ENCODE measurements at regions not wholly inside any gene's neighbourhood (a gene's known extent, or its start where the extent isn't known, plus 50 kb on each side); places are given as distances from the start of the nearest gene placed in this dataset.

DNA sequence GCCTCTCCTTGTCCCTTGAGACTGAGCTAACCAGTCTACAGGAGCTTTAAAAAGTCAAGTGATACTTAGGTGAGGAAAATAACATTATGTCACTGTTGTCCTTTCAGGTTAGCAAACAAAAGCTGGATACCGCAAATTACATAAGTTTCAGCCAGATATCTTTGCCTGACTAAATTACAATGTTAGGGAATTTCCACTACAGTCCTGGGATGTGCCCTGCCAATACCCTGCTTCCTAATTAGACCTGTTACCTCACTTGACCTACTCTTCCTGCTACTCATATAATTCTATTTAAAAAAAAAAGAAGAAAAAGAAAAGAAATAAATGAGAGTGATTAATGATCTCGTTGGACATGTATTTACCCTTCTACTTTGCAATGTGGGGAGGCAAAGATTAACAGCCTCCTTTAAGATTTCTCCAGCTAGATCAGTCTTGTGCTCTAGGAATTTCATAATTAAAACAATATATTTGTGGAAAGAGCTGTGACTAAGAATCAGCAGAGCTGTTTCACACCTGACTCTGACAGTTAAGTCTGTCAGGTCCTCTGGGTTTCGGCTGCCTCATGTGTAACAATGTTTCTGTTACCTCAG is 318.9 kb downstream of the HDGFL1 start:
- peak; percentile 35 for DNase-seq

DNA sequence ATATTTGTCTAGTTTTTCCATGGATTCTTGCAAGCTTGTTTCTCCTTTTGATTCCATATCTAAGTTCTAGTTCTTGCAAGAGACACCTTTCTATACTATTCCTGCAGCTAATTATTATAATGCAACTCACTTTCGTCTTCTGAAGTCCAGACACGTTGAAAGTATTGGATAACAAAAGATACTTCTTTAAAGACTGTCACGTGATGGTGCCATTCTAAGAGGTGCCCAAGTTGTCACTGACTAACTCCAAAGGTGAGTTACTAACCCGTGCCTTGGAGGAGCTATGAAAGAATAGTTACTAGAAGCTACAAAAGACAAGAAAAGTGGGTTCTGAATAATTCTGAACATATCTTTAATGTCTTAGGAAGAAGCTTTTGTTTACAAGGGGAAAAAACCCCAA is 322.6 kb downstream of the HDGFL1 start:
- DNase-seq: no peak

DNA sequence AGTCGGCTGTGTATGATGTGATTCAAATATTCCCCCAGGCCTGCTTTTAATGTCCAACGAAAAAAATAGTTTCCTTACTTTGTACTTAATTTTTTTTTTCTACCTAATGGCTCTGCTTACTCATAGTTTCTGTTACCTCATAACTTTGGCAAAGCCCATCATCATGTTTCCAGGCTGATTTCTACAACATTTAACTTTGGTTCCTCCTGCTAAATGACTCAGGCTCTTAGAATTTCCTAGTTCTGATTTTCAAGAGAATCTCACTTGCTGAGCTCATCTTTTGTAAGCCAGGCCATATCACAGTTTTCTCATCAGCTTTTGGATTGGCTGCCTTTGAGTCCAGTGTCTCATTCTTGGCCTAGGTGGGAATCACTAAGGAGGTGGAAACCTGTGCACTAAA is 323.1 kb downstream of the HDGFL1 start:
- DNase-seq: no peak

DNA sequence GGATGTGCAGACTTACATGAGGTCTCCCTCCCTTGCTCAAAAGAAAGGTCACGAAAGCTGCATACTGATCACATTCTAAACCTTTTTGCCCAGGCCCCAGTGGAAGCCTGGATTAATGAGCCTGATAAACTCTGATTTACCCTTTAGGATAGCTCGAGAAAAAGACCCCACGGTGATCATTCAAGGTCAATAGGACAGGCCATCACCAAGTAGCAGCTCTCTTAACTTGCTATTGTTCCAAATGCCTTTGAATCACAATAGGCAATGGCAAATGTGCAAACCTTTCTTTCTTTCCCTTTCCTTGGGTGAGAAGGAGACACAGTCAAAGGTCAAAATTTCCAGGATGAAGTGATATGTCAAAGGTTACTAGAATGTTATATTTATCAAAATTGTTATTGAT is 327.3 kb downstream of the HDGFL1 start:
- DNase-seq: no peak

DNA sequence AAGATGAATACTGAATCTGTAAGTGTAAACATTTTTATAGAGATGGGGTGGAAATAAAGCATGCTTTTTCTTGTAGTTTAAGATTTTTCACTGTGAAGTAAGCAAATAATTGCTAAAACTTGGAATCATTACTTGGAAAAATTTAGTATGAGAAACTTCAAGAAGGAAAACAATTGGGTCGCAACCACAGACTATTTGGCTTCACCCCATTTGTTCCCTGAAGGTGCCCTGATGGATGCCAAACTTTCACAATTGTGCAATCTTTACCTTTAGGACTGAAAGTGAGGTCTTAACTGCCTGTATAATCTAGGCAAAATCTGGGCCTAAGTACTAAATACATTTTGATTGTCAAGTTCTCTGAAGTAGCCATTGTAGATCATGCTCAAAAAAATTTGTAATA is 330.1 kb downstream of the HDGFL1 start:
- no peak for DNase-seq

DNA sequence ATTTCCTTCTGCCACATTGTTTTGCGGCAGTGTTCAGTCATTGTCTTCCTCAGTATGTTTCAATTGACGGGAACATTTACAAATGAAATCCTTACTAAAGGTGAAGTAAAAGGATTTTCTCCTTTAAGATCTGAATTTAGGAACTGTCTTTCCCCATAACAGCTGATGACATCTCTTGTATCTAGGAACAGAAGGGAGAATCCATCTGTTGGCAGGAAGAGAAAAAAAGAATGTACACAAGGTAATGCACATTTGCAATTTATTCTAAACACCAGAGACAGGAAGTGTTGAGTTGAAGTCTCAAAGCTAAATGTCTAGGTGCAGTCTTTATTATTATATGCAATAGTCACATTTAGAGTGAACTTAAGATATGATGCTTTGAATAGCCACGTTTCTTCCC is 334.5 kb downstream of the HDGFL1 start:
- DNase-seq: no peak

DNA sequence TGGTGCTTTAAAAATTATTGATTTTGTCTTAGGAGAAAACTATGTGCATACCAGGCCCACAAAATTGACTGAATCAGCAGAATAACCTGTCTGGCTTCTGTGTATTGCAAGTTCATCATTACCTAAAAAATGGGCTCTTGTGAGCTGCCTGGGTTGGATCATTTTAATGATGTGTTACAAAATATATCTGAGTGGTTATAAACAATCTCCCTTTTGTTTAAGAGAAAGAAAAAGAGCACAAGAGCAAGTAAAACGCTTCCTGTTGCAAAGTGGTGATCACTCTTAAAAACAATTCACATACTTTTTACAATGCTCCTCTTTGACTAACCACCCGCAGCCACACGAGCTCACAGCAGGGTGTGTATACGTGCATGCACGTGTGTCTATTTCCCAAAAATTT is 335.1 kb downstream of the HDGFL1 start:
- no peak for DNase-seq

DNA sequence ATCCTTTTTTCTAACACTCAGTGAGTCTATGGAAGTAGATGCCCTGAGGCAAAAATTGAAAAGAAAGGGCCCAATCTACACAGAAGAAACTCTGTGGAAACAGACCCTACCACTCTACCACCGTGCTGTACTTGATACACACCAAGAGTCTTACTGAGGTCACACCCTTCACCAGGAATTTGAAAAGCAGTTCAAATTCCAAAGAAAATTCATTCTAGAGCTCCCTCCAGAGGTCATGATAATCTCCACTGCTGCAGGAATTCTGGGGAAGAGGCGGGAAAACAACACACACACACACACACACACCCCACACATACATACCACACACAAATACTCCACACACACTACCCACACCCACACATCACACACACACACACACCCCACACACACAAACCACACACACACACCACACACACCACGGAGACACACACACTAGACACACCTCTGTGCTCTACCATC is 336.8 kb downstream of the HDGFL1 start:
- no peak for DNase-seq

DNA sequence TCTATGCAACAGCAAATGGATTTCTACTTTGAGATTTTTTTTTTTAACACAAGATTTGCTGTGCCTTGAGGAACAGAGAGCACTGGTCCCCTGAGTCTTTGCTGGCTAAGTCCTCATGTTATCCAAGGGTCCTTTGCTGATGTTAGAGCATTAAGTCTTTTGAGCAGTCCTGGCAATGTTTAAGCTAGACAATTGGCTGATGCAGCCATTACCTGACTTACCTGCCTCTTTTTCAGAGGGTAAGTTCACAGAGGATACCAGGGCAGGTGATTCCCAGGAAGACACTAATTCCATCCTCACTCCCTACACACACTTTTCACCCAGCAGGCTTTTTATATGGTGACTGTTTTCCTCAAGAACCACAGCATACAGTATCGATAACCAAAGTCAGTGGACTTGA is 337.7 kb downstream of the HDGFL1 start:
- no peak for DNase-seq

DNA sequence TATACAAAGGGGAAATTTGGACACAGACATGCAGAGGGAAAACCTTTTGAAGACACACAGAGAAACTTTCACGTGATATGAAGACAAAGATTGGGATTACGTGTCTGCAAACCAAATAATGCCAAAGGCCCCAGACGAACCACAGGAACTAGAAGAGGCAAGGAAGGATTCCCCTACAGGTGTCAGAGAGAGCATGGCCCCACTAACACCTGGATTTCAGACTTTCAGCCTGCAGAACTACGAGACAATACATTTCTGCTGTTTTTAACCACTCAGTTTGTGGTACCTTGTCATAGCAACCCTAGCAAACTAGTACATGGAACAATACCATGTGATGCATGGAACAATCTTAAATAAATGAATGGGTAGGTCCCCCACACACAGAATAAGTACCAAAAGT is 341.0 kb downstream of the HDGFL1 start:
- no peak for DNase-seq

DNA sequence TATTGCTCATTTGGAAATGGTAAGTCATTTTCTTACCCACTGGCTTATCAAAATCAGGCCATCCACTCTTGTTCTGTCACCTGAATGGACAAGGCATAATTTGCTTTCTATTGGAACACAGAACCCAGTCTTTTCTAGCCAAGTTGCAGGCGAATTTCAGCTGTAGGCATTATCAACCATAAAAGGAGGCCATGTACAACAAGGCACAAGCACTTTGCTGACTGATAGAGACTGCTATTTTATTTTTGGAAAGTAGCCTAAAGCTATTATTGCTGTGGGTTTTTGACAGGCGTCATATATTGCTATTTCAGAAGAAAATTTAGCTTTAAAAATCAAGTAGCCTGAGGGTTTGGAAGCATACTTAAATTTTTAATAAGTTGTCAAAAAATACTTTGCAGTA is 344.2 kb downstream of the HDGFL1 start:
- DNase-seq: no peak

DNA sequence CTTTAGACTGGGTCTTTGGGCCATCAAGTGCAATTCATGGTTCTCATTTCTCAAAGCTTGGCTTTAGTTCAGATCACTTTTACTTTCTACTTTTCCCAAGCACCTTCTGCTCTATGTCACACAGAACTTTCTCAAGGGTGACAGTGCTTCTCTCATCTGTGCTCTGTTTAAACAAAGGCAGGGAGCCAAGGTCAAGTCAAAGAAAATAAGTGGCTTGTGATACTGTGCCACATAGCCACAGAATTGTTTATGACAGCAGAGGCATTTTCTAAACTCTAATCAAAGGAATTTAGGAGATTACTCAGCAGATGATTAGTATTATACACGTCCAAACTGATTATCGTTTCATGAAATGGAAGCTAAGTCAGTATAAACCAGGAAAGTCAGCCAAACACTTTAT is 348.0 kb downstream of the HDGFL1 start:
- DNase-seq: no peak

DNA sequence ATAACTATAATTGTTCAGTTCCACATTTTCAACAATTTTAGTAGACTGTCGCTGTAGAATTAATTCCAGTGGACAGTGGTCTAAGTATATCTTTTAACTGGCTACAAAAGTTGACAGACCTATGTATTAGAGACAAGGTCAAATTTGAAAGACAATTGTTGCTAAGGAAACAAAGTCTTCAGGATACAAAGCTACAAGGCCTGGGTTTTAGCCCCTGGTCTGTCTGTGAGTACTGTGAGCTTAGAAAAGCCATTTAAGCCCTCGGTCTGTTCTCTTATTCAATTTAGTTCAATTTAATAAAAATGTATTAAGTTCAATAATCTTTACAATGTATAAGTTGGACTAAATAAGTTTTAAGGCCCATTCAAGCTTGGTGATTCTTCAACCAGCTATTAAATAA is 352.5 kb downstream of the HDGFL1 start:
- no peak for DNase-seq

DNA sequence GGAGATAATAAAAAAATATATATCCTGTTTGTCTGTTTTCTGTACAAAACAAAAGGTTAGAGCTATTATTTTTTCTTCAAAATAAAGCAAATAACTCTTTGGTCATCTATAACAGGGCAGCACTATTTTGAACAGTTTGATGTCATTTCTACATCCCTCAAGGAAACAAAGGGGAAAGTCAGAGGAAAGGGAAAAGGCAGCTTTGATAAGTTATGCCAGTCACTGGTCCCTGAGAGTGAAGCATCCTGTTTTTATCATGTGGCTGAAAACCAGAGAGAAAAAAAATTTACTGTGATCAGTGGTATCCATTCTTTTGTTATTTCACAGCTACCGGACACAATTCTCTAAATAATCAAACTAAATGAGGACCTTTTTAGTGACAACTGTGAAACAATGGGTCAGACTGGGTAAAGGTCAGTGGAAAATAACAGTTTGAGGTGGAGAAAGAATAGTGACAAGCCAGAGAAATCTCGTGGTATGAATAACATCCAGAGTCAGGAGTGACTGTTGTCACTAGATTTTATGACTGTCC is 356.0 kb downstream of the HDGFL1 start:
- no peak for DNase-seq

DNA sequence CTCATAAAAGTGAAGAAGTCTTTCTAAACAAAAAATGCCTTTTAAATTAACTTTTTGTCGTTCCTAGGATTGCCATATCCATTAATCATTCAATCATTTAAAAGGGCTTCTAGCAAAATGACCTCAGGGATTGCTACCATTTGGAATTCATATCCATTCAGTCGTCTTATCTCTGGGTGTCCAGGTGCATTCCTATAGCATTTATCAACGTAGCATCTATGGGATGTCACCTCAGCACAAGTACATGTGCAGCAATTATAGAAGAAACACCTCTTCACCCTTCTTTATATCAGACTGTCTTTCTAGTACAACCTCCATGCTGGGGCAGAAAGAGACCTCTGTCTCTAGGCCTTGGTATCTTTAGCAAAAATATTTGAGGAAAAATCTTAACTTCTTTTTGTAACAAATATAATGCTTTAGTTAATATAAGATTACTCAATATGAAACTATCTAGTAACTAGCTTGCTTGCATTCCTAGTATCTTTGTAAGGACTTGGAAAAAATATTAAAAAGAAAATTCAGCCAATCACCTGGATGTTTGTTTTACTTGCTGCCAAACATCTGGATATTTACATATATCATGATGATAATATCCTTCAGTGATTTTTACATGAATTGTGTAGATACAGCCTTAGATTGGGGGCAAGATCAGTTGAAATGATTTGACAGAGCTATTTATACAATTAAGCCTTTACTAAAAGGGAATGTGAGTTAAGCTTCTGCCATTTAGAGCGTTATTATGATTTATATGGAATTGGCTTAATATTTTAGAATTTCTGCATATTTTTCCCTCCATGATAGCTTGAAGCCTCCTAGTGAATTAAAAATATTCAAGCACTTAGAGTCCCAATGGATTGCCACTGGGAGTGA is 356.8 kb downstream of the HDGFL1 start:
- DNase-seq: no peak

DNA sequence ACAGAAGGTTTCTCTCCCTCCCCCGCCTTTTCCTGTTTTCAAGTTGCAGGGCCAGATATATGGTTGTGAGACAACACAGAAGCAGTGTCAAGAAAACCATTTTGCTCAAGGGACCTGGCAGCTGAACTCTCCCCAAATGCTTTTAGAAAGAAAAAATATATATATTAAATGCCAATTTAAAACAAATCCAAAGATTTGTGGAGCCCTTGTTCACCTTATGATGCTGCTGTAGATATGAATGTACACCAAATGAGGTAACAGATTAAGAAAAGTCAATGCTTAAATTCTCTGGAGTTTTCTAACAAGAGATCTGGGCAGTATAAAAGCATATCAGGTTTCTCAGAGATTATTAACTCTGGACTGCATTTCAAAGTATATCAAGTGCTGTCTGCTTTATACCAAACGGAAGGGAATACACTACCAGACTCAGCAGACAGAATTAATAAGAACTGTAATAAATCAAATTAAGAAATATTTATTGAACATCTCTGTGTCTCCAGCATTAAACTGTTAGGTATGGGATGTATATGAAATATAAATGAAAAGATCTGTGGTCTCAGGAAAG is 357.5 kb downstream of the HDGFL1 start:
- DNase-seq: no peak

DNA sequence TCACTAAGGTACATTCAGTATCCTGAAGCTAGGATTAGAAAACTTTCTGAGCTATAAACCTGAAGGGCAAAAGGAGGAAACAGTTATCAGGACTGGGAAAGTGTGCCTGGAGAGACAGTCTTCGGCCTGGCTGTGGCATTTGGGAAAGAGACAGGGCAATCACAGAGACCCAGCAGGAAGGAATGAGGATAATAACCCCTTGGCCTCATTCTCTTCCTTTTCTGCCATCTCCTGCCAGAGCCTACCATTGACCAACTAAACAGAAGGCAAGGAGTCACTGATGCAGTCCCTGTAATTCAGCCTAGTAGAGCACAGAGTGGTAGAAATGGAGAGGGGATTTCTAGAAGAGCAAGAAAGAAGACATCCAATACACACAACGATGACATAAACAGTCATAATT is 359.4 kb downstream of the HDGFL1 start:
- DNase-seq: no peak

DNA sequence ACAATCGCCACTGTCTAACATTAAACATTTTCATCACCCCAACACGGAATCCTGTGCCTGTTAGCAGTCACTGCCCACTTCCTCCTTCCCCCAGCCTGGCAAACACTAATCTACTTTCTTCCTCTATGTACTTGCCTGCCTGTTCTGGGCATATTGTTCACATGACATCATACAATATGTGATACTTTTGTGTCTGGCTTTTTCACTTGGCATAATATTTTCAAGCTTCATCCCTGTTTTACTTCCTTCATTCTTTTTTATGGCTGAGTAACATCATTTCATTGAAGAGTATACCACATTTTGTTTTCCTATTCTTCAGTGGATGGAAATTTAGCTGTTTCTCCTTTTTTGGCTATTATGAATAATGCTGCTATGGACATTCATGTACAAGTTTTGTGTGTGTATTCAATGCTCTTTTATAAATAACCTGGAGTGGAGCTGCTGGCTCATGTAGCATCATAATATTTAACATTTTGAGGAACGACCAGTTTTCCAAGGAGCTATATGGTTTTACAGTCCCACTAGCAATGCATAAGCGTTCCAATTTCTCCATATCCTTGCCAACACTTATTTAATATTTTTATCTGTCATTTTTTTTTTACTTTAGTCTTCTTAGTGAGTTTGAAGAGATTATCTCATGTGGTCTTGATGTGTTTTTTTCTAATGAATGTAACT is 360.1 kb downstream of the HDGFL1 start:
- DNase-seq: no peak

DNA sequence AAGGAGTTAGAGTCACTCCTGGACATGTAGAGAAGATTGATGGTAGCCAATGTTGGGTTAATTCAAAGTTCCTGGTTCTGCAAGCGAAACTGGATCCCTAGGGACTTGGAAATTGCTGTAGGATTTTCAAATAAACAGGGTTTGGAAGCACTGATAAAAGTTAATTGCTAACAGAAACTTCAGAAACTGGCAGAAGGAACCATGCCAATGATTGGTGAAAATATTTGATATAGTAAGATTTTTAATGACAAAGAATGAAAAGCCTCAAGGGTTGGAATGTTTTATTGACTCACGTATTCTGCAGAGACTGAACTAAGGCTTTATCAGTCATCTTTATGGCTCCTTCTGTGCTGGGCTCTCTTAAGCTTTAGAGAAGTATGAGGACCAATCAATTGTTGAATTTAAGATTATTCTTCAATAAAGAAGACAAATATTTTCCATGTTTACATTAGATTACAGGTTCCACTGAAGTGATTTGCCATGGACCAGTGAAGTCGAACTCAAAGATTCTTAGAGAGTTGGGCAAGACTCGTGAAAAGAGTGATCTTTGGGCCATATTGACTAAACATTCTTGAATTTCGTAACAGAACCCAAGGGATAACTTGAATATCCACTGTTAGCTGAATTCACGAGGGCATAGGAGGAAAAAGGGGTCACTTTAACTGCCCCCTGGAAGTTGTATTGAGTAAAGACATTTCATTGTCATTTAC is 371.4 kb downstream of the HDGFL1 start:
- no peak for DNase-seq

DNA sequence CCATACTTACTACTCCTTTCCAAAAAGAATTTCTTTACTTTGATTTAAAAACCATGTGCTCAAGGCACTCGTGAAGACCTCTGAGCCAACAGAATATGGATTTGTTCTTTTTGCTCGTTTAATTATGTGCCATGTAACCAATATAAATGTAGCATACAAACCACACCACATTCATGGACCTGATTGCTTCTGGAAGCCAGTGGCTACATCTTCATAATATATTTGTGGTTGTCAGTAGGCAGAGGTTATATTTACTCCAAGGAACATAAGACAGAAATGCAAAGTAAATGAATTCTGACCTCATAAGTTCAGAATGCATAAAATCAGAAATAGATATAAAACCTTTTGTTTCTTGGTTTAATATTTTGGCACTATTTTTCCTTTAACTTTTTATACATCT is 373.0 kb downstream of the HDGFL1 start:
- DNase-seq: no peak

DNA sequence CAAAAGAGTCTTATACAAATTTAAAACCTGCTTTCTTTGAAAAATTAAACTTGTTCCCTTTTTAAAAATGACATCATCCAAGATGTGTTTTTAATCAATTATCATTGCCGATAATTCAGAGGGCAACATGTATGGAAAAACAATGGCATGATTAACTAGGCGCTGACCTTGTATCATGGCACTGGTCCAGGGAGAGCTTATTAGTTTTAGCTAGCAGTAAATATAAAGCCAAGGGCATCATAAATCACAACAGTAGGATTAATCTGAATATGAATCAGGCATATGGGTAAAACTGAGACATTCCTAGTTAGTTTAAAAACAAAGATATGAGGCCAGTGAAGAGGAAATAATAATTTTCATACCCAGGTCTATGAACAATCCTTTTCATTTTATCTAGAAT is 374.0 kb downstream of the HDGFL1 start:
- no peak for DNase-seq

DNA sequence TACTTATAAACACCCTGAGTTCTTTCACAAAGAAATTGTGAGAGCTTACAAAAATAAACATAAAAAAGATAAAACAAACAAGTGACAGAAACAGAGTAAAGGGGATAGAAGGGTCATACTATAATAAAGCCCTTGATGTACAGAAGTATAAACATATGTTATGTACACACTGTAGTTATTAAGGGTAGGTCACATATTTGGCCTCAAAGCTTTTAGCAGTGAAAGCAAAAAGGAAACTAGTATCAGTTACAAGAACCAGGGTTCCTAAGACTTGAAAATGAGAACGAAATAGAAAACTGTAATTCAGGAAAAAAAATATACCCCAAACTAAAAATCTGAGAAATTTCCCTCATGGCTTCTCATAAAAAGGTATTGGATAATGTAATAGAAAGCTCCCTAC is 380.6 kb downstream of the HDGFL1 start:
- DNase-seq: no peak

DNA sequence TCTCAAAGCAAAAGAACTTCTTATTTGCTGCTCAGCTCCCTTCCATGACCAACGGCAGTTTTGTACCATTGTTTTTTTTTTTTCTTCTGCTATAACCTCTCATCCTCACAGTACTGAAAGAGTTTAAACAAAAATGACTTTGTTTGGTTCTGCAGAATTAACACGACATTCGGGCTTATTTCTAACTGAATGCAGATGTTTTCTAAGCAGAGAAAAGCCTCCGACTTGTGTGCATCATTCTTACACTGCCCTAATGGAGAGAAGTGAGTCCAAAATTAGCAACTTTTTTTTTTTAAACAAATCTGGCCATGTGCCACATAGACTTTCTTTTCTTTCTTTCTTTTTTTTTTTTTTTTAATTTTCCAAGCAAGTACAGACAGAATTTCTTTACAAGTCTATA is 382.7 kb downstream of the HDGFL1 start:
- DNase-seq: no peak

Measured in SHP77 treated with DMSO at 0.1 percent for 48 hours (cell line).